MG63 (cell line): ENCODE measurements at regions not wholly inside any gene's neighbourhood (a gene's known extent, or its start where the extent isn't known, plus 50 kb on each side); places are given as distances from the start of the nearest gene placed in this dataset.
"Not testable (repeated sequence)": the region's sequence is repeated elsewhere in the genome, so short reads cannot be mapped to it uniquely, and the experiment has no call there.

Source experiments
- DNase-seq: peaks from one replicate; pipeline ENCODE4 v3.0.0-alpha.2; 2020
- H3K27me3 ChIP-seq: fragments of 250-450 bp; sonication (Bioruptor Pico); 2 replicates; pipeline ENCODE4 v1.5.1; 2020; ENCODE audit warnings: mild to moderate bottlenecking, moderate library complexity
- H3K36me3 ChIP-seq: fragments of 250-450 bp; sonication (Bioruptor Pico); 2 replicates; pipeline ENCODE4 v1.5.1; 2020; ENCODE audit warnings: mild to moderate bottlenecking, moderate library complexity
- H3K4me3 ChIP-seq: fragments of 250-450 bp; sonication (Bioruptor Pico); 2 replicates; pipeline ENCODE4 v1.5.1; 2020; ENCODE audit warnings: mild to moderate bottlenecking, moderate library complexity
- H3K9me3 ChIP-seq: fragments of 250-450 bp; sonication (Bioruptor Pico); 2 replicates; pipeline ENCODE4 v1.5.1; 2020; ENCODE audit warnings: mild to moderate bottlenecking, moderate library complexity

DNA sequence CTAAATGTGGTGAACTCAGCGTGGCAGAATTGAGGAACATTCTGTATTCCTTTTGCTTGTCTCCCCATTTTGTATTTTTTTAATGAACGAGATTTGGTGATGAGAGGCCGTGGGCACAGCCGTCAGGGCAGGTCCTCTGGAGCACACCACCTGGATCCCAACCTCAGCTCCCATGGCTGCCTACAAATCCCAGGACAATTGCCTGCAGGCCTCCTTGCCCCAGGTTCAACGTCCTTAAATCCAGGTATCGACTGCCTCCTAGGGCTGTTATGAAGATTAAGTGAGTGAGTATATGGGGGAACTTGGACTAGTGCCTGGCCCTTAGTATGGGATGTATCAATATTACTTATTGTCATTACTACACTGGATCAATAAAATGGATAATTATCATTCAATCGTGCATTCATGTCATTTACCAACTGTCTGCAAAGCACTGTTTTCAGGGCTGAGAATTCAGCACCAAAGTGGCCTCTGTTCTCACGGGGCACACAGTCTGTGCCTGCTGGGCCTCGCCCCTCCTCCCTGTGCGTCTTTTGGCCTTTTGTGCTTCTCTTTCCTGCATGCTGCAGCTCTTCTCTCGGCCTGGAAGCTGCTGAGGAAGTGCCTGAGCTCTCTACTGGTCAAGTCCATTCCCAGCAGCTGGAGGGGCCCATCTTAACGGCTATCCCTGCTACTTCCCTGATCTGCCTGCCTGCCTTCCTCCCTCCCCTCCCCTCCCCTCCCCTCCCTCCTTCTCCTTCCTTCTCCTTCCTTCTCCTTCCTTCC, 1343.7 kb downstream of the BRD1 start:
- Histone ChIP-seq H3K4me3 (no peak overlapping the region), H3K36me3 (no peaks in the 10 kb centered on the region), H3K27me3 (peaks cover 5% of the 10 kb centered on the region; the same call in 1 of the 2 replicates), H3K9me3 (no peaks in the 10 kb centered on the region)
- no peak for DNase-seq

GRCh38 chr22:48482771-48483170, 1344.9 kb downstream of the BRD1 start:
- DNase-seq: no peak
- Histone ChIP-seq H3K9me3 (no peaks in the 10 kb centered on the region), H3K4me3 (no peak overlapping the region)

GRCh38 chr22:48482198-48482597, 1345.5 kb downstream of the BRD1 start:
- not testable (repeated sequence) for H3K27me3 ChIP-seq, DNase-seq, H3K4me3 ChIP-seq

More at GRCh38 chr22:48482771-48483170, 1344.9 kb downstream of the BRD1 start:
- Histone ChIP-seq H3K27me3 (no peaks in the 10 kb centered on the region), H3K36me3 (no peaks in the 10 kb centered on the region)

DNA sequence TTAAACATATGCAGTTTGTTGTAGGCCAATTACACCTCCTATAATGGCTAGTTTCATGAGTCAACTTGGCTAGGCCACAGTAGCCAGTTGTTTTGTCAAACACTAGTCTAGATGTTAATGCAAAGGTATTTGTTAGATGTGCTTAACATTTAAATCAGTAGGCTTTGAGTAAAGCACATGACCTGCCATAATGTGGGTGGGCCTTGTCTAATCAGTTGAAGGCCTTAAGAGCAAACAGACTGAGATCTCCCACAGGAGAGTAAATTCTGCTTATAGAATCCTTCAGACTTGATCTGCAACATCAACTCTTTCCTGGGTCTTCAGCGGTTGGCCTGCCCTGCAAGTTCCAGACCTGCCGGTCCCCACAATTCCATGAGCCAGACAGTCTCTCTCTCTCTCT, 1345.9 kb downstream of the BRD1 start:
- DNase-seq: no peak
- no peaks in the 10 kb centered on the region for H3K36me3 ChIP-seq
- H3K4me3 ChIP-seq: no peak overlapping the region
- H3K9me3 ChIP-seq: no peaks in the 10 kb centered on the region
- H3K27me3 ChIP-seq: no peaks in the 10 kb centered on the region

More at GRCh38 chr22:48482198-48482597, 1345.5 kb downstream of the BRD1 start:
- not testable (repeated sequence) for H3K9me3 ChIP-seq, H3K36me3 ChIP-seq

DNA sequence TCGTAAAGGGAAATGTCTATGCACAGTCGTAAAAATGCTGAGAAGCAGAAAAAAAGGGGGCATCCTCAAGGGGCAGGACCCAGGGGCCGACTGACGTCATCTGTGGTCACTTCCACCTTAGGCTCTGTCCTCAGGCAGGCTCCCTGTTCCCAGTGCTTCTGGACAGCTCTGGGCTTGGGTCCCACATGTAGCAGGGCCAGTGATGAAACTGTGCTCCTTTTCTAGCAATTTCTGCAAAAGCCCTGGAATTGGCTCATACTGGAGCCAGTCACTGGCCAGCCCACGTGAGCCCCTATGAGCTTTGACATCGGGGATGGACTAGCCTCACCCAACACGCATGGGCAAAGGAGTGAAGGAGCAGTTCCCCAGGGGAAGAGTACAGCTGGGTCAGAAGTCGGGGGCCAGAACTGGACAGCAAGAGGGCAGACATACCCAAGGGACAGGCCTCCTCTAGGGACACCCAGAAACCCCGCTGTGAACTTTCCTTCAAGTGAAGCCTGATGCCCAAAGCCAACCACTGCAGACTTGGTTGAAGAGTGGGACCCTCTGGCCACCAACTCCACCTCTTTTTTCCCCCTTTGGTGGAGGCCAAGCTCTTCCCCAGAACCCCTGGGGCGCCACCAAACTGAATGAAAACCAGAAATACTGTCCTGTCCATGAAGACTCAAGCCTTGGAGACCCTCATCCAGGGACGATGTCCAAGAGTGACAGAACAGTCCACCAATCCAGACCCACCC, 1349.0 kb downstream of the BRD1 start:
- no peaks in the 10 kb centered on the region for H3K9me3 ChIP-seq
- DNase-seq: no peak
- H3K4me3 ChIP-seq: no peak overlapping the region
- no peaks in the 10 kb centered on the region for H3K36me3 ChIP-seq
- H3K27me3 ChIP-seq: no peaks in the 10 kb centered on the region

DNA sequence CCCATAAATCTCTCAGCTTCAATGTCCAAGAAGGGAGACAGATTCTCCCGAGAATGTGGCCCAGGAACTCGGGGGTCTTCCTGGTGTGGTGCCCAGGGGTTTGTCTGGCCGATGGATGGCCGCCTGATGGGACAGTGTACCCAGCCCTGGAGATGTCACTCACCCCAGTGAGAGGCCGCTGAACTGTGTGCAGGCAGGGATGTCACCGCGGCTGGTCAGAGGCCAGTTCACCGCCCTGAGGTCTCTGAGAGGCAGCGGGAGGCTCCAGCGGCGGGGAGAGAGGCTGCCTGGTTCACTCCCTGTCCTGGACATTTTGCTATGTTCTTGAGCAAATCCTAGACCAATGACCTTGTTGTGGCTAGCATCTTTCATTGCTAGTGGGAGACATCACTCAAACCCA, 1349.5 kb downstream of the BRD1 start:
- Histone ChIP-seq H3K27me3 (no peaks in the 10 kb centered on the region), H3K9me3 (no peaks in the 10 kb centered on the region), H3K4me3 (no peak overlapping the region), H3K36me3 (no peaks in the 10 kb centered on the region)
- DNase-seq: no peak

DNA sequence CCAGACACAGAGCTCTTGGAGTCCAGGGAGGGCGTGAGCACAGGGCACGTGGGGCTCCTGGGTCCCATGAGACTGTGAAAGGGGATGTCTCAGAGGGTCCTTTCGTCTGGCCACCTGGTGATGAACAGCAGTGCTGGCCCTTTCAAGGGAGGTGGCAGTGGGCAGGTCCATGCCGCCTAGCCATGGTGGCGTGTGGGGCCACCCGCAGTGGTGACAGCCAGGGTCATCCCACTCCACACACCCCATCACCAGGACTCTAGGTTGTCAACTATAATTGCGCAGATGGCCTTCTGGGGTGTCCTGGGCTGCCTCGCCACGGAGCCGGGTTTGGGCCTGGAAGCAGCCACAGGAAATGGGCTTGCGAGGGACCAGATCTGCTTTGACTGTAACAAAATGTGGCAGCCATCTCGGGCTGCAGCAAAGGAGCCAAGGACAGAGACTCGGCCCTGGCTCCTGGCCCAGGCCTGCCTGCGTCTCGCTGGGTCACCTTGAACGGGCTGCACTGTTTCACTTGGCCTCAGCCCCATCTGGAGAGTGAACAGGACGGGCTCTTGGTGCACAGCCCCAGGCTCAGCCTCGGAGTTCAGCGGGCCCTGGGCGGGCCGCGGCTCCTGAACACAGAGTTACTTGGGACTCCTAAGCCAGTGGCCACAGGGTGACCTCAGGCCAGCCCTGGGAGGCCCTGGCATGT, 1350.5 kb downstream of the BRD1 start:
- H3K9me3 ChIP-seq: no peaks in the 10 kb centered on the region
- H3K27me3 ChIP-seq: no peaks in the 10 kb centered on the region
- no peaks in the 10 kb centered on the region for H3K36me3 ChIP-seq
- no peak for DNase-seq
- no peak overlapping the region for H3K4me3 ChIP-seq

DNA sequence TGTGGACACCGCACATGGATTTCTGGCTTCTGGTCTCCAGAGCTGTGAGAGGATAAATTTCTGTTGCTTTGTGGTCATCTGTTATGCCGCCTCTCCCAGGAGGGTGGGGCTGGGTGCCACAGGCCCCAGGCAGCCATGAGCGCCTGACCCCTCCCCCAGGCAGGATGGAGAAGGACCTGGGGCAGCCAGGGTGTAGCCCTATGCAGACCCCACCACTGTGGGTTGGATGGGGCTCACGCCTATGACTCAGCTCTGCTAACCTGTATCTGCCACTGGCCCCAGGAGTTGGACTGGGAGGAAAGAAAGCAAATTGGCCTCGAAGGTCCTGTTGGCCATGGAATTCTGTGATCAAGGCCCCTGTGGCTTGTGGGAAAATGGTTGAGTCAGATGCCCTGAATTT, 1351.1 kb downstream of the BRD1 start:
- H3K36me3 ChIP-seq: no peaks in the 10 kb centered on the region
- H3K9me3 ChIP-seq: no peaks in the 10 kb centered on the region
- no peaks in the 10 kb centered on the region for H3K27me3 ChIP-seq
- no peak overlapping the region for H3K4me3 ChIP-seq
- no peak for DNase-seq

DNA sequence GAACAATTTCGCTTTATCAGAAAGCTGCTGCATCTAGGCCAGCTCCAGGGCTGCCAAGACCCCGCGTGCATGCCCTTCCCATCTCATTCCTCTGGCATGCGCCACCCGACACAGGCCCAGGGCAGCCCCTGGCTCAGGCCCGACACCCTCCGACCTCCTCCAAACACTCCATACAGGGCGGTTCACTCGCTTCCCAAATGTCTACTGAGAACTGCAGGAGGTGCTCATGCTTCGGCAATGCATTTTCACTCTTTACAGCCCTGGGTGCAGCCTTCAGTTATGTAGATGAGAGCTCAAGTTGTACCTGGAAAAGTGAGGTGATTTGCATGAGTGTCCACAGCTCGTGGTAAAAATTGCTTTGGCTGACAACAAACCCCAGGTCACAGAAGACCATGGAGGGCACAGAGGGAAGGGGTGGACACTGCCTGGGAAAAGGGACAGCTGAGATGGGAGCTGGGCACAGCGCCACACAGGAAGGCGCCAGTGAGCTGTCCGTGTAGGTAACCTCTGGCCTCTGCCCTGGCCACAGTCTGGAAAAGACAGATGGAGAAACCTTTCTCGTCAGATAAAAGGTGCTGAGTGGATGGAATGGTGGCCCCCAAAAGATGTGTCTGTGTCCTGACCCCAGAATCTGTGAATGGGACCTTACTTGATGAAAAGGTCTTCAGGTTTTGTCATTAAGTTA, 1351.9 kb downstream of the BRD1 start:
- Histone ChIP-seq H3K4me3 (no peak overlapping the region), H3K27me3 (no peaks in the 10 kb centered on the region), H3K36me3 (no peaks in the 10 kb centered on the region), H3K9me3 (no peaks in the 10 kb centered on the region)
- no peak for DNase-seq

DNA sequence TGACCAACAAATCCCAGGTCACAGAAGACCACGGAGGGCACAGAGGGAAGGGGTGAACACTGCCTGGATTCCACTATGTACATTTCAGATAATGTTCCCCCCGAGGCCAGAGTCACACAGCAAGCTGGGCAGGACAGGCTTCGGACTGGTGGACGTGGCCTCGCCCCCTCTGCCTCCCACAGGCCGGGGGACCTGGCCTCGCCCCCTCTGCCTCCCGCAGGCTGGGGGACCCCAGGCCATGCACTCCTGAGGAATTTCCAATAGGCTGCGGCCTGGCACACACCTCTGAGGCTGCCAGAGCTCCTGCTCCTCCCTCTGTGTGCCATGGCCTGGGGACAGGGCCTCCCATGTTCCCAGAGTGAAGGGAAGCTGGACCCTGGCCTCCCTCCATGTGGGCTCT, 1352.8 kb downstream of the BRD1 start:
- H3K36me3 ChIP-seq: no peaks in the 10 kb centered on the region
- H3K9me3 ChIP-seq: no peaks in the 10 kb centered on the region
- DNase-seq: no peak
- H3K27me3 ChIP-seq: no peaks in the 10 kb centered on the region
- no peak overlapping the region for H3K4me3 ChIP-seq

DNA sequence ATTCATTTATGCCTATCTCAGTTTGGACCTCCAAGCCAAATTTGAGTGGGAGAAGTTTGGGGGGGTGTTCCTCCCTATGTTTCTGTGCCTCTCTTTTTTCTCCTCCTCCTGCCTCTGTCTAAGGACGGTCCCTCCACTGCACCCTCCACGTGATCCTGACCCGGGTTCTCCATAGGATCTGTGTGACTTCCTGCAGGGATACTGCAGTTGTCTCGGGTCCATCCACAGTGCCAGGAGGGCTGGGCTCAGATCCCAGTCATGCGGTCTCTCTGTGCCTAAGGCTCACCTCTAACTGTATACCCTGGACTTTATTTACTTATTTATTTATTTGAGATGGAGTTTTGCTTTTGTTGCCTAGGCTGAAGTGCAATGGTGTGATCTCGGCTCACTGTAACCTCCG, 1354.5 kb downstream of the BRD1 start:
- Histone ChIP-seq H3K9me3 (no peaks in the 10 kb centered on the region), H3K27me3 (no peaks in the 10 kb centered on the region), H3K36me3 (no peaks in the 10 kb centered on the region), H3K4me3 (no peak overlapping the region)
- DNase-seq: no peak

DNA sequence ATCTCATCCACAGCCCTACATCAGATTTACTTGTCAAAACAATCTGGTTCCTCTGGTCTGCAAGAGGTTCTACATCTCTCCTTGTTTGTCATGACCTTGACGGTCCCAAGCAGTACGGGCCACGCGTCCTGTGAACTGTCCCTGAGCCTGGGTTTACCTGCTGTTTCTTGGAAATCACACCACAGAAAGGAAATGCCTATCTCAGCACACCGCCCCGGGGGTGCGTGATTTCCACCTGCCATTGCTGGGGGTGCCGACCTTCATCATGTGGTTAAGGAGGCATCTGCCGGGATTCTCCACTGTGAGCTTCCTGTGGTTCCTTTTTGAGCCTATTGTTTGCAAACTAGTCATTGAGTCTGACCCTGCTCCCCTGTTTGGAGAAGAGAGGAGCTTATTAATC, 1363.4 kb downstream of the BRD1 start:
- Histone ChIP-seq H3K36me3 (no peaks in the 10 kb centered on the region), H3K4me3 (no peak overlapping the region), H3K9me3 (no peaks in the 10 kb centered on the region), H3K27me3 (no peaks in the 10 kb centered on the region; the same call in 1 of the 2 replicates)
- DNase-seq: no peak

GRCh38 chr22:48459859-48460823, 1367.5 kb downstream of the BRD1 start:
- no peak for DNase-seq
- H3K36me3 ChIP-seq: no peaks in the 10 kb centered on the region
- H3K4me3 ChIP-seq: no peak overlapping the region
- H3K27me3 ChIP-seq: no peaks in the 10 kb centered on the region
- H3K9me3 ChIP-seq: no peaks in the 10 kb centered on the region

GRCh38 chr22:48459259-48459658, 1368.4 kb downstream of the BRD1 start:
- H3K36me3 ChIP-seq: no peaks in the 10 kb centered on the region
- no peak overlapping the region for H3K4me3 ChIP-seq
- no peaks in the 10 kb centered on the region for H3K9me3 ChIP-seq
- DNase-seq: no peak
- no peaks in the 10 kb centered on the region for H3K27me3 ChIP-seq

- DNase-seq: no peak
- Histone ChIP-seq H3K9me3 (no peaks in the 10 kb centered on the region), H3K27me3 (no peaks in the 10 kb centered on the region), H3K4me3 (no peak overlapping the region), H3K36me3 (no peaks in the 10 kb centered on the region)
Observed at GRCh38 chr22:48456449-48456848, 1371.2 kb downstream of the BRD1 start.
